HCT116 (cell line): ENCODE measurements at regions not wholly inside any gene's neighbourhood (a gene's known extent, or its start where the extent isn't known, plus 50 kb on each side); places are given as distances from the start of the nearest gene placed in this dataset.

Experiments
- ATAC-seq: fragments of 200-7000 bp; cut with Tn5 transposase; 2 replicates; pipeline ENCODE4 v1.9.1; 2020; ENCODE audit warnings: mild to moderate bottlenecking, moderate library complexity
- BruUV-seq: library from RNA; stranded (reverse); fragments of 400-500 nt; replicated peaks from 2 replicates; lab custom pipeline; 2021; lab: Mats Ljungman, UMichigan
- CTCF ChIA-PET: fragments of 300-600 bp; sonication (Branson Sonifier 250); formaldehyde crosslinking; loops from one replicate; lab custom pipeline; 2021; ENCODE audit warnings: antibody characterized with exemption; lab: Charles Lee
- POLR2A ChIA-PET: fragments of 300-600, 350-600 bp; sonication (Branson Sonifier 250); formaldehyde crosslinking; loops from one replicate; lab custom pipeline; 2021; ENCODE audit warnings: antibody characterized with exemption; lab: Charles Lee
- RAD21 ChIA-PET, 2 experiments: fragments of 300-600 bp; sonication (Branson Sonifier 250); formaldehyde crosslinking; loops; one replicate each; lab custom pipeline; 2023; ENCODE audit warnings: low total read pairs in 2 of 2; ENCODE audit not compliant: uncharacterized antibody in 2 of 2, unreplicated experiment in 2 of 2, low non-redundant PET in 1 of 2; lab: Charles Lee
- DNase-seq: peaks from one replicate; pipeline ENCODE4 v3.0.0-alpha.2; 2010; ENCODE audit warnings: low read depth, low spot score
- H2AFZ ChIP-seq: fragments of 200-600 bp; shearing (Covaris generic), sonication (generic); 2 replicates; pipeline ENCODE4 v1.6.1; 2017; ENCODE audit warnings: low read depth, mixed run types, mixed read lengths, antibody characterized with exemption, low read length; ENCODE audit not compliant: poor library complexity, severe bottlenecking
- H3K27ac ChIP-seq: 2 replicates; pipeline ENCODE4 v1.5.1; 2012; ENCODE audit warnings: low read depth, low read length
- H3K27me3 ChIP-seq: fragments of 200-600 bp; sonication (generic); 2 replicates; pipeline ENCODE4 v1.6.1; 2016; ENCODE audit warnings: mixed run types, low read length, mixed read lengths; ENCODE audit not compliant: insufficient read depth
- H3K36me3 ChIP-seq, 2 experiments: fragments of 200-500 bp in 1 of 2; fragments of 200-600 bp in 1 of 2; sonication (Bioruptor generic) in 1 of 2; sonication (generic) in 1 of 2; 2 replicates each; pipeline versions ENCODE4 v1.5.1 to v1.6.1; 2014 to 2016; ENCODE audit warnings: low read length in 2 of 2, inconsistent platforms in 1 of 2, mixed read lengths in 1 of 2, mixed run types in 1 of 2; ENCODE audit not compliant: insufficient read depth in 2 of 2, control insufficient read depth in 1 of 2
- H3K4me1 ChIP-seq, 2 experiments: fragments of 200-600 bp in 1 of 2; sonication (generic) in 1 of 2; 2 replicates each; pipeline versions ENCODE4 v1.5.1 to v1.6.1; 2012 to 2017; ENCODE audit warnings: low read length in 2 of 2, inconsistent platforms in 1 of 2, mild to moderate bottlenecking in 1 of 2, mixed read lengths in 1 of 2, mixed run types in 1 of 2, moderate library complexity in 1 of 2; ENCODE audit not compliant: insufficient read depth in 2 of 2, control insufficient read depth in 1 of 2
- H3K4me2 ChIP-seq: fragments of 200-600 bp; sonication (generic); 2 replicates; pipeline ENCODE4 v1.6.1; 2017; ENCODE audit warnings: mixed run types, low read length, mixed read lengths
- H3K4me3 ChIP-seq, 2 experiments: fragments of 200-600 bp in 1 of 2; sonication (generic) in 1 of 2; replicated peaks in 1 of 2; 2 replicates each; pipeline ENCODE4 v1.5.1; 2011 to 2016; ENCODE audit warnings: low read length in 2 of 2, control low read depth in 1 of 2, low read depth in 1 of 2, mild to moderate bottlenecking in 1 of 2, mixed read lengths in 1 of 2, mixed run types in 1 of 2
- H3K79me2 ChIP-seq: fragments of 200-600 bp; sonication (generic); 2 replicates; pipeline ENCODE4 v1.6.1; 2017; ENCODE audit warnings: mild to moderate bottlenecking, mixed run types, low read length, moderate library complexity, mixed read lengths; ENCODE audit not compliant: insufficient read depth
- H3K9ac ChIP-seq: fragments of 200-600 bp; sonication (generic); 2 replicates; pipeline ENCODE4 v1.6.1; 2016; ENCODE audit warnings: low read length, mixed read lengths
- H3K9me2 ChIP-seq: fragments of 200-600 bp; sonication (generic), shearing (Covaris generic); 2 replicates; pipeline ENCODE4 v1.6.1; 2017; ENCODE audit warnings: mixed run types, mild to moderate bottlenecking, moderate library complexity; ENCODE audit not compliant: insufficient read depth
- H3K9me3 ChIP-seq, 2 experiments: fragments of 200-500 bp in 1 of 2; fragments of 200-600 bp in 1 of 2; sonication (Bioruptor generic) in 1 of 2; sonication (generic) in 1 of 2; 2 replicates each; pipeline ENCODE4 v1.6.1; 2014 to 2017; ENCODE audit warnings: low read length in 2 of 2, mixed read lengths in 2 of 2, inconsistent platforms in 1 of 2, low read depth in 1 of 2, mild to moderate bottlenecking in 1 of 2, mixed run types in 1 of 2, moderate library complexity in 1 of 2; ENCODE audit not compliant: control insufficient read depth in 1 of 2, insufficient read depth in 1 of 2
- H4K20me1 ChIP-seq: fragments of 200-600 bp; sonication (generic), shearing (Covaris generic); 2 replicates; pipeline ENCODE4 v1.6.1; 2017; ENCODE audit warnings: mixed run types, mild to moderate bottlenecking, moderate library complexity; ENCODE audit not compliant: insufficient read depth
- CBX3 ChIP-seq: IDR thresholded peaks from 2 replicates; pipeline ENCODE4 v1.6.1; 2012; ENCODE audit warnings: low read depth
- CTCF ChIP-seq, 3 experiments: fragments of 200-600 bp in 1 of 3; sonication (generic) in 1 of 3; IDR thresholded peaks in 2 of 3; conservative IDR thresholded peaks in 1 of 3; 2 replicates each; pipeline ENCODE4 v1.5.1; 2012 to 2017; ENCODE audit warnings: low read depth in 2 of 3, low read length in 2 of 3, antibody characterized with exemption in 1 of 3, borderline replicate concordance in 1 of 3, control low read depth in 1 of 3, mild to moderate bottlenecking in 1 of 3, mixed read lengths in 1 of 3, mixed run types in 1 of 3, moderate library complexity in 1 of 3; ENCODE audit not compliant: insufficient read depth in 1 of 3
- EGR1 ChIP-seq: IDR thresholded peaks from 2 replicates; pipeline ENCODE4 v1.6.1; 2012; ENCODE audit warnings: low read depth
- ELF1 ChIP-seq: IDR thresholded peaks from 2 replicates; pipeline ENCODE4 v1.6.1; 2012; ENCODE audit warnings: low read depth, borderline replicate concordance
- EZH2 ChIP-seq: fragments of 200-600 bp; sonication (generic); IDR thresholded peaks from 2 replicates; pipeline ENCODE4 v1.6.1; 2017; ENCODE audit warnings: antibody characterized with exemption, mixed run types
- EZH2phosphoT487 ChIP-seq: fragments of 200-600 bp; IDR thresholded peaks from 2 replicates; pipeline ENCODE4 v1.6.1; 2018; ENCODE audit warnings: antibody characterized with exemption, borderline replicate concordance
- FOSL1 ChIP-seq: IDR thresholded peaks from 2 replicates; pipeline ENCODE4 v1.6.1; 2012; ENCODE audit warnings: low read depth
- JUND ChIP-seq: IDR thresholded peaks from 2 replicates; pipeline ENCODE4 v1.6.1; 2012
- POLR2A ChIP-seq: IDR thresholded peaks from 2 replicates; pipeline ENCODE4 v1.7.0; 2011; ENCODE audit warnings: borderline replicate concordance; ENCODE audit not compliant: insufficient read depth, insufficient read length; ENCODE audit errors: extremely low read depth
- POLR2AphosphoS5 ChIP-seq: IDR thresholded peaks from 2 replicates; pipeline ENCODE4 v1.6.1; 2011; ENCODE audit warnings: mild to moderate bottlenecking, low read depth, low read length, moderate library complexity
- SIN3A ChIP-seq: IDR thresholded peaks from 2 replicates; pipeline ENCODE4 v1.6.1; 2012; ENCODE audit warnings: low read depth
- SP1 ChIP-seq: IDR thresholded peaks from 2 replicates; pipeline ENCODE4 v1.6.1; 2012; ENCODE audit warnings: low read depth
- TCF7L2 ChIP-seq: IDR thresholded peaks from 2 replicates; pipeline ENCODE4 v1.7.0; 2011; ENCODE audit warnings: borderline replicate concordance, inconsistent platforms; ENCODE audit not compliant: insufficient read depth, insufficient read length; ENCODE audit errors: extremely low read depth
- ZFX ChIP-seq: fragments of 450-650 bp; IDR thresholded peaks from 2 replicates; pipeline ENCODE4 v1.6.1; 2017
- ZNF274 ChIP-seq: fragments of 200-500 bp; sonication (Bioruptor generic); IDR thresholded peaks from 2 replicates; pipeline ENCODE4 v1.6.1; 2014; ENCODE audit warnings: mild to moderate bottlenecking, low read depth, low read length, inconsistent platforms
- intact Hi-C: fragments of 100-400 bp; cut with micrococcal nuclease; formaldehyde crosslinking; loops from 2 replicates; pipeline ENCODE4 v1.10.0; 2022
- TF ChIP-seq, protein P1 (sequence below): IDR thresholded peaks from 2 replicates; pipeline ENCODE4 v1.6.1; 2011; ENCODE audit warnings: mild to moderate bottlenecking, low read length, moderate library complexity; ENCODE audit not compliant: insufficient replicate concordance; ENCODE audit errors: extremely low read depth

DNA sequence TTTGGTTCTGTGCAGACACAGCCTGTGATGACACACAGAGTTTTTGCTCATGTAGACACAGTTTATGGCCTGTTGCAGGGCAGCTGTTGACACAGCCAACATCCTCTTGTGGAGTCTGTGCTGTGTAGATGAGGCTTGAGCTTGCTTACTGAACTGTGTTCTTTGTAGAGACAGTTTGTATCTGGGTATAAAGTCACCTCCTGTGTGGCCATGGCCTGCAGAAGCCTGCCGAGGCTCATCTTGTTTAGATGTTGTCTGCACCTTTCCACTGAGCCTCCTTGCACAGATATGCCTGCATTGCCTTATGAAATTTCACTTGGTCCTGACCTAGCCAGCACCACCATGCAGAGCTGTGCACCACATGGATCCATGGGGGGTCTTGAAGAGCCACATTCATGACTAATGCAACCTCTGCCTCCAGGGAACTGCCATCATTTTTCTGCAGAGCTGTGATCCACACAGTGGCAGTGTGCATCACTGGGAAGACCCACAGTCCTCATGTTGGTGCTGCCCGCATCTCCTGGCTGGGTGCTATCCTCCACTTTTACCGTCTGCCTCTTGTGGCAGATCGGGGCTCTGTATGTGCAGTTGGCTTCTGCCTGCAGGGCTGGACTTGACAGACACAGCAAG, 198.0 kb upstream of the MAMLD1 start:
- Histone ChIP-seq H3K4me3 (no peak overlapping the region), H3K27me3 (no peaks in the 10 kb centered on the region), H3K79me2 (no peaks in the 10 kb centered on the region), H3K9ac (no peak overlapping the region), H3K36me3 (no peaks in the 10 kb centered on the region), H3K9me3 (no peaks in the 10 kb centered on the region), H4K20me1 (no peaks in the 10 kb centered on the region), H2AFZ (no peak overlapping the region), H3K4me1 (peaks cover 5 to 8% of the 10 kb centered on the region in 2 experiments; a peak in 3 of 4 replicates), H3K4me2 (no peak overlapping the region), H3K9me2 (no peaks in the 10 kb centered on the region), H3K27ac (no peak overlapping the region)
- BruUV-seq = no TSS peak
- intact Hi-C loops = no loop called here
- TF ChIP-seq EZH2phosphoT487 (no peak), TCF7L2 (no peak)
- TF ChIP-seq, protein P1, sequence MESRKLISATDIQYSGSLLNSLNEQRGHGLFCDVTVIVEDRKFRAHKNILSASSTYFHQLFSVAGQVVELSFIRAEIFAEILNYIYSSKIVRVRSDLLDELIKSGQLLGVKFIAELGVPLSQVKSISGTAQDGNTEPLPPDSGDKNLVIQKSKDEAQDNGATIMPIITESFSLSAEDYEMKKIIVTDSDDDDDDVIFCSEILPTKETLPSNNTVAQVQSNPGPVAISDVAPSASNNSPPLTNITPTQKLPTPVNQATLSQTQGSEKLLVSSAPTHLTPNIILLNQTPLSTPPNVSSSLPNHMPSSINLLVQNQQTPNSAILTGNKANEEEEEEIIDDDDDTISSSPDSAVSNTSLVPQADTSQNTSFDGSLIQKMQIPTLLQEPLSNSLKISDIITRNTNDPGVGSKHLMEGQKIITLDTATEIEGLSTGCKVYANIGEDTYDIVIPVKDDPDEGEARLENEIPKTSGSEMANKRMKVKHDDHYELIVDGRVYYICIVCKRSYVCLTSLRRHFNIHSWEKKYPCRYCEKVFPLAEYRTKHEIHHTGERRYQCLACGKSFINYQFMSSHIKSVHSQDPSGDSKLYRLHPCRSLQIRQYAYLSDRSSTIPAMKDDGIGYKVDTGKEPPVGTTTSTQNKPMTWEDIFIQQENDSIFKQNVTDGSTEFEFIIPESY = no peak
- ATAC-seq (no peak), DNase-seq (no peak)
- ChIA-PET RAD21 (no interaction called here), POLR2A (no interaction called here), CTCF (no interaction called here)

DNA sequence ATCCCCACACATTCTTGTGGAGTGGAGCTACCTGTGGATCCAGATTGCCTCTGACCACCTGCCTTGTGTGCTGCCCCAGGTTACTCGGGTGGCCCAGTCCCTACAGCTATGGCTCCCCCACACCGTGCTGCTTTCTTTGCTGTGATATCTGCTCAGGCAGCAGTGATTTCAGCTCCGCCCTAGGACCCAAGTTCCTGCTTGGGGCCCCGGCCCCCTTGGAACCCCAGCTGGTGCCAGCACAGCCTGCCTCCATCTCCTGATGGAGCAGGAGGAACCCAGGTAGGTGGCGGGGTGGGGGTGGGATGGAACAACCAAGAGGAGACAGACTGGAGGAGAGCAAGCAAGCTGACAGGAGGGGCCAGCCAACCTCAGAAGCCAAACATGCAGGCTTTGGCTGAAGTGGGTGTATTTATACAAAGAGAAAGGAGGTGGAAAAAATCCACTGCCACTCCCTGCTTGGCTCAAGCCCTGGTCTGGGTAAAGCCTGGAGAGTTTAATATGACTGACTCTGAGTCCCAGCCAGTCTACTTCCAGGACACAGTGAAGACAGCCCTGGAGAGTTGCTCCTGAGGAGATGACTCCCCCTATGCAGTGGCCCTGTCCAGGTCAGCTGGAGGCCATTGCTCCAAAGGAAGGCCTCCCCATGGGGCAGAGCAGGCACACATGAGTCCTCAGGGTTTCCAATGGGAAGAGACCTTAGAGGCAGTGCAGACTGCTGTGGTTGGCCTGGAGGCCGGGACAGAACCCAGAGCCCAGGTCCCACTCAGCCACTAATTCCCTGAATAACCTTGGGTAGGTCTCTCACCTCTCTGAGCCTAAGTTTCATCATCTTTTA, 197.1 kb upstream of the MAMLD1 start:
- no peak for DNase-seq
- H3K27me3 ChIP-seq = no peaks in the 10 kb centered on the region
- no peaks in the 10 kb centered on the region for H3K9me2 ChIP-seq
- no peak overlapping the region for H3K9ac ChIP-seq
- H2AFZ ChIP-seq = no peak overlapping the region
- no peak overlapping the region for H3K4me2 ChIP-seq
- BruUV-seq = no TSS peak
- no peak overlapping the region for H3K4me3 ChIP-seq
- H3K27ac ChIP-seq = no peak overlapping the region
- POLR2A ChIA-PET = no interaction called here
- RAD21 ChIA-PET = no interaction called here
- no peaks in the 10 kb centered on the region for H3K79me2 ChIP-seq
- no peak for ATAC-seq
- no peaks in the 10 kb centered on the region for H3K36me3 ChIP-seq
- H3K9me3 ChIP-seq = no peaks in the 10 kb centered on the region
- intact Hi-C loops = no loop called here
- no peaks in the 10 kb centered on the region for H4K20me1 ChIP-seq
- H3K4me1 ChIP-seq = peaks cover 5 to 8% of the 10 kb centered on the region in 2 experiments; a peak in 3 of 4 replicates
- CTCF ChIA-PET = no interaction called here
- TF ChIP-seq ELF1 (no peak), TCF7L2 (no peak), EZH2 (no peak), POLR2AphosphoS5 (no peak), ZNF274 (no peak), POLR2A (no peak), FOSL1 (no peak), ZFX (no peak), EGR1 (no peak), CTCF (IDR thresholded peaks at IDR 0.05 in 2 of 3, conservative IDR thresholded peaks at IDR 0.05 in 1 of 3; ENCODE audit: borderline replicate concordance in 1 of 3, insufficient read depth in 1 of 3, low read depth in 2 of 3, low read length in 2 of 3) (no peak), SIN3A (no peak), CBX3 (no peak), SP1 (no peak), JUND (no peak)
